GM12872 (cell line): ENCODE measurements at regions not wholly inside any gene's neighbourhood (a gene's known extent, or its start where the extent isn't known, plus 50 kb on each side); places are given as distances from the start of the nearest gene placed in this dataset.

Source experiments
- CTCF ChIP-seq: IDR thresholded peaks from 3 replicates; pipeline ENCODE4 v1.5.1; 2011; ENCODE audit warnings: low read depth, mild to moderate bottlenecking, low read length, moderate library complexity; ENCODE audit not compliant: insufficient read depth

GRCh38 chr2:234373481-234374149, 123.3 kb downstream of the ARL4C start:
- TF ChIP-seq CTCF: no peak

DNA sequence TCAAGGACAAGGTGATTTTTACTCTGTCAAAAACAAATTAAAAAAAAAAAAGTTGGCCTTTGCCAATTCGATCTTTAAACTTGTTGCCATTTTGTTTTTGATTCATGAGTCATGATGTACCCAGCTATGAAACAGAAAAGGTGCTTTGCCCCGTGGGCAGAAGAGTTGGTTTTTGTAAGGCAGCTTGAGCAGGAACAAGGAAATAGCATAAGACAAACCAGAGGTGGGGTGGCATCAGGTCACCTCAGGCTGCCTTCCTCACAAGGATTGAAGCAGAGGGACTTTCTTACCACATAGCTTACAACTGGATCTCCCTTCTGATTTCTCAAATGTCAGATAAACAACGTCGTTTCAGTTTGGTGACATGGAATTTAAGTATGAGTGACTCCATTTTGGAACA, 123.8 kb downstream of the ARL4C start:
- no peak for TF ChIP-seq CTCF

DNA sequence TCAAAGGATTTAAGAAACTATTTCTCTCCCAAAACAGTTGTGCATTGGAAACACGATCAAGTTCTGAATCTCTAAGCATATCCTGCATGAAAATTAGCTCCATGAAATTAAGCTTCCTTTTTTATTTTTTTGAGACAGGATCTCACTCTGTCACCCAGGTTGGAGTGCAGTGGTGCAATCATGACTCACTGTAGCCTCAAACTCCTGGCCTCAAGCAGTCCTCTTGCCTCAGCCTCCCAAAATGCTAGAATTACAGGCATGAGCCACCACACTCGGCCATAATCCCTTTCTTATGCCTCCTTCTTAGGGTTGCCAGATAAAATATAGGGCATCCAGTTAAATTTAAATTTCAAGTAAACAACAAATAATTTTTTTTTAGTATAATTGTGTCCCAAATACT, 124.4 kb downstream of the ARL4C start:
- TF ChIP-seq CTCF: no peak

DNA sequence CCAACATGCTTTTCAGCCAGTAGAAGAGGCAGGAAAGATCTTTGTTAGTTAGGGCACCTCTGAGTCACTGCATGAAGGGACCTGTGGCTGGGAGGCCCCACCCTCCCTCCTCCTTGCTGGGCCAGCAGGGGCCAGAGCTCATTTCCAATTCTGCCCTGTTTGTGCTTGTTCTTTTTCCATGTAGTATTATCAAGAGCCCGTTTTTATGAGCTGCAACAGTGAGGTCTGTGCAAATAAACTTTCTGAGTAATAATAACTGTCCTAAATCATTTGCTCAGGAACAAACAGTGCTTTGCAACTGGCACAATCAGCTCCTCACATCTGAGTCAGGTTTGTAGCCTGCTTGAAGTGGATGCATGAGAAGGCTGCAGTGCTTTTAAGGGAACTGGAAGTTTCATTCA, 128.0 kb downstream of the ARL4C start:
- no peak for TF ChIP-seq CTCF

DNA sequence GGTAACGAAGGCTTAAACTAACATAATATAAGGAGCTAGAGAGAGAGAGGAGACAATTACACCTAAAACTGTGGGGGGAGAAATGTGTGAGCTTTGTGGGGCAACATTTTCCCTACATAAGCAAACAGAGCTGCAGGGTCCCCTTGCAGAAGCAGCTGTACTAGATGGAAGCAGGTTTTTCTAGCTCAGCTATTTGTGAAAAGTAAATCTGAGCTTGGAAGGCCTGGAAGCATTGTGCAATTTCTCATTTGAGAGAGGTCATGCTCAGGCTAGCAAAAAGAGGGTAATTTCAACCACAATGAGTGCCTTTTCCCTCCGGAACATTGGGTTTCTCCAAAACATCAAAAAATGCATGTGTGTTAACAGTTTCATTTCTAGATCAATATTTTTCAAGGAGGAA, 130.0 kb downstream of the ARL4C start:
- TF ChIP-seq CTCF: no peak

DNA sequence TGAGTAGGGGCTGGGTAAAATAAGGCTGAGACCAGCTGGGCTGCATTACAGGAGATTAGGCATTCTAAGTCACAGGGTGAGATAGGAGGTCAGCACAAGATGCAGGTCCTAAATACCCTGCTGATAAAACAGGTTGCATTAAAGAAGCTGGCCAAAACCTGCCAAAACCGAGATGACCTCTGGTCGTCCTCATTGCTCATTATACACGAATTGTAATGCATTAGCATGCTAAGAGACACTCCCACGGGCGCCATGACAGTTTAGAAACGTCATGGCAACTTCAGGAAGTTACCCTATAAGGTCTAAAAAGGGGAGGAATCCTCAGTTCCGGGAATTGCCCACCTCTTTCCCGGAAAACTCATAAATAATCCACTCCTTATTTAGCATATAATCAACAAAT, 132.2 kb downstream of the ARL4C start:
- TF ChIP-seq CTCF: no peak

DNA sequence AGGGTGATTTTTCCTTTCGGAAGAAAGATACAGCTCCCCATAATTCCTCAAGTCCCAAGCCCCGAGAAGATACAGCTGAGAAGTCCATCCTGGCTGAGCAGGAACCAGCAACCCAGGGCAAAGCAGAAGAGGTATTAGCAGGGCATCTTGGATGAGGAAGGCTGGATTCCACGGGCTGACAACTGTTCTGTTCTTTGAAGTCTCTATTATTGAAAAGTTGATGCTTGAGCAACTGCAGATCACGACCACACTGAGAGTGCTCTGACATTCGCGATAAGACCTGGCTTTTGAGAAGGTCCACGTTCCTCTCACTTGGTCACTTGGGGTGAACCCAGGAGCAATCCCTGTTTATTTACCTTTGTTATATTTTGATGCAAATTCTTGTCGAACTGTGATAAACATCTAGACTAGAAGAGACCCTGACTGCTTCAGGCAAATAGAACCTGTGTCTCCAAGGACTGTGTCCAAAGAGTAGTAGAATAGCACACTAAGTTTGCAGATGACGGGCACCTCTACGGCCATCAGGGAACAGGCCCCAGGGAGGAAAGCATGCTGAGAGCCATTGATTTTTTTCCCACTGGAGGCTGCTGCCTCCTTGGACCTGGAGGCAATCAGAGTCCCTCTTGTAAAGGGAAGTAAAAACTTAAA, 133.1 kb downstream of the ARL4C start:
- TF ChIP-seq CTCF: no peak
